ENCODE measurements at regions not wholly inside any gene's neighbourhood (a gene's known extent, or its start where the extent isn't known, plus 50 kb on each side); places are given as distances from the start of the nearest gene placed in this dataset.

DNA sequence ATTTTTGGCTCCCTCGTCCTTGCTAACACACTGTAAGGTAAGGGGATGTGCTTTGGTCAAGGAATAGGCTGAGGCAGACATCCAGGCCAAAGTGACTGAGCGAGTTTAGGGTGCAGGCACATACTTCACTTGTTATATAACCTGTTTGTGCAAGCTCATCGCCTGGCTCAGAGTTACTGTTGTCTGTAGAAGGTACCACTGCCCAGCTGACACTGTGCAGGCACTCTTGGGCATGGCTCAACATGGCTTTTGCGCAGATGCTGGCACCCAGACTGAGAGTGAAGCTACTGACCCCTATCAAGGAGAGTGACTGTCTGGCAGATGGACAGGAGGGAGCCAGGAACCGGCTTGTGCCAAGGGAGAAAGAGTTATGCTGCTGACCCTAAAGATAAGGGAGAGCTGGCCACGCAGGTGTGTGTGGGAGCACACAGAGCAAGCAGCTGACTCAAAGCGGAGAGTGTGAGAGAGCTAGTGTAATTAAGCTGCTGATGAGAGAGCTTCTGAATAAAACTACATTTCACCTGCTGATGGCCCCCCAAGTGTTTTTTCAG, 307.3 kb upstream of the USP24 start:
- CTCF ChIA-PET = no interaction called here
- H3K4me2 ChIP-seq (ENCODE audit: control insufficient read depth, insufficient read depth) = no peak overlapping the region
- RAD21 ChIA-PET (ENCODE audit: unreplicated experiment) = no interaction called here
- H4K20me1 ChIP-seq (ENCODE audit: control insufficient read depth, insufficient read depth) = no peaks in the 10 kb centered on the region
- H3K4me3 ChIP-seq = no peak overlapping the region
- H3K9ac ChIP-seq (ENCODE audit: control insufficient read depth, insufficient read depth, low read length) = no peak overlapping the region
- in situ Hi-C loops (cut with MboI) = no loop called here
- no peaks in the 10 kb centered on the region for H3K27me3 ChIP-seq (replicated peaks in 1 of 2; ENCODE audit: control insufficient read depth in 2 of 2, insufficient read depth in 2 of 2, low read length in 1 of 2)
- H3K4me1 ChIP-seq (ENCODE audit: control insufficient read depth, insufficient read depth, low read length) = no peaks in the 10 kb centered on the region
- POLR2A ChIA-PET = no interaction called here
- H3K79me2 ChIP-seq (ENCODE audit: control insufficient read depth, insufficient read depth, low read length) = no peaks in the 10 kb centered on the region
- no peaks in the 10 kb centered on the region for H3K36me3 ChIP-seq (ENCODE audit: control insufficient read depth in 2 of 2, insufficient read depth in 2 of 2, low read length in 1 of 2)
- H2AFZ ChIP-seq (ENCODE audit: control insufficient read depth, low read depth, low read length) = no peak overlapping the region
- no peak for DNase-seq (ENCODE audit: low read depth, low spot score)
- no peak overlapping the region for H3K27ac ChIP-seq (ENCODE audit: control insufficient read depth, insufficient read depth)
- no peak for FAIRE-seq
- BruUV-seq (replicated peaks) = no TSS peak
- SMC1A ChIA-PET (ENCODE audit: uncharacterized antibody, unreplicated experiment) = no interaction called here
- H3K9me3 ChIP-seq (replicated peaks; ENCODE audit: control insufficient read depth, insufficient read depth, low read length) = no peaks in the 10 kb centered on the region
- ATAC-seq = no peak
- TF ChIP-seq NRF1 (conservative IDR thresholded peaks at IDR 0.05; ENCODE audit: low read depth, low read length) (no peak), TCF12 (IDR thresholded peaks at IDR 0.05; ENCODE audit: low read depth, low read length) (no peak), BCL11A (IDR thresholded peaks at IDR 0.05; ENCODE audit: low read depth, low read length) (no peak), SMC3 (IDR thresholded peaks at IDR 0.05; ENCODE audit: borderline replicate concordance, low read length) (no peak), WRNIP1 (IDR thresholded peaks at IDR 0.05; ENCODE audit: borderline replicate concordance, low read depth, low read length) (no peak), ATF7 (IDR thresholded peaks at IDR 0.05; ENCODE audit: low read depth) (no peak), ZNF622 (IDR thresholded peaks at IDR 0.05) (no peak), SMAD5 (IDR thresholded peaks at IDR 0.05; ENCODE audit: low read depth) (no peak), BCLAF1 (IDR thresholded peaks at IDR 0.05) (no peak), IRF3 (IDR thresholded peaks at IDR 0.05) (no peak), EZH2 (IDR thresholded peaks at IDR 0.05; ENCODE audit: borderline replicate concordance, control insufficient read depth, low read depth, low read length) (no peak), MYC (IDR thresholded peaks at IDR 0.05; ENCODE audit: insufficient read depth, insufficient read length, insufficient replicate concordance, low read length, severe bottlenecking) (no peak)
- TF ChIP-seq, protein P1, sequence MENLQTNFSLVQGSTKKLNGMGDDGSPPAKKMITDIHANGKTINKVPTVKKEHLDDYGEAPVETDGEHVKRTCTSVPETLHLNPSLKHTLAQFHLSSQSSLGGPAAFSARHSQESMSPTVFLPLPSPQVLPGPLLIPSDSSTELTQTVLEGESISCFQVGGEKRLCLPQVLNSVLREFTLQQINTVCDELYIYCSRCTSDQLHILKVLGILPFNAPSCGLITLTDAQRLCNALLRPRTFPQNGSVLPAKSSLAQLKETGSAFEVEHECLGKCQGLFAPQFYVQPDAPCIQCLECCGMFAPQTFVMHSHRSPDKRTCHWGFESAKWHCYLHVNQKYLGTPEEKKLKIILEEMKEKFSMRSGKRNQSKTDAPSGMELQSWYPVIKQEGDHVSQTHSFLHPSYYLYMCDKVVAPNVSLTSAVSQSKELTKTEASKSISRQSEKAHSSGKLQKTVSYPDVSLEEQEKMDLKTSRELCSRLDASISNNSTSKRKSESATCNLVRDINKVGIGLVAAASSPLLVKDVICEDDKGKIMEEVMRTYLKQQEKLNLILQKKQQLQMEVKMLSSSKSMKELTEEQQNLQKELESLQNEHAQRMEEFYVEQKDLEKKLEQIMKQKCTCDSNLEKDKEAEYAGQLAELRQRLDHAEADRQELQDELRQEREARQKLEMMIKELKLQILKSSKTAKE (IDR thresholded peaks at IDR 0.05; ENCODE audit: low read depth, poor library complexity, severe bottlenecking) = no peak
- intact Hi-C loops (cut with micrococcal nuclease; ENCODE audit: unreplicated experiment) = no loop called here
- WGBS (ENCODE audit: insufficient coverage, insufficient replicate concordance, low lambda C conversion rate, missing lambda C conversion rate) = 14% methylated on average over 7 of the region's 7 CpGs
